ENCODE measurements at regions not wholly inside any gene's neighbourhood (a gene's known extent, or its start where the extent isn't known, plus 50 kb on each side); places are given as distances from the start of the nearest gene placed in this dataset.

DNA sequence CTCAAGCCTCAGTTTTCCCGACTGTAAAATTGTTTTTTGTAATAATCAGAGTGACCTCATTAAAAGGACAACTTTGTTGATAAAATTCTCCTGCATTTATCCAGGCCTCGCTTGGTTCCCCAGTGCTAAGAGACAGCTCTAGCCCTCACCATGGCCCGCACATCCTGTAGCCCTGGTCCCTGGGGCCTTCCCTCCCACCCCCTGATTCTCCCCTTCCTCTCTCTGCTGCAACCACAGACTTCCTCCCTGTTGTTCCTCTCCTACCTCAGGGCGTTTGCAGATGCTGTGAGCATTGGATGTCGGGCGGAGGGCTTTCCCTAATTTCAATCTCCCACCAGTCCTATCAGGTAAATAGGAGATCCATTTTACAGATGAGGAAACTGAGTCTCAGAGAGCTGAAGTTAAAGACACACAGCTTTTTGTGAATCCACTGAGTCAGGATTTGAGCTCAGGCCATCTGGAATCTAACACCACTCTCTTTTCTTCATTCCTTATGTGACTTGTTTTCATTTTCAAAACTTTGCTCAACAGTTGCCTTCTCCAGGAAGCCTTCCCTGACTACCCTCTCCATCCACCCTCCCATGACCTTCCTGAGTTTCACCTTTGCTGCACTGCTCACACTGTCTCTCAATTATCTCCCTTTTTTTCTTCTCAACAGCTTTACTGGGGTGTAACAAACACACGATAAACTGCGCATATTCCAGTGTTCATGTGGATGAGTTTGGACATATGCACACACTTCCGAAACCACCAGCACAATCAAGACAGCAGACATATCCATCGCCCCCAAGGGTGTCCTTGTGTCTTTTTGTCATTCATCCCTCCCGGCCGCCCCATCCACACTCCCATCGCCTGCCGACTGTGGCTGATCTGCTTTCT is 107.1 kb downstream of the CEBPB start:
- TF ChIP-seq, protein P1, sequence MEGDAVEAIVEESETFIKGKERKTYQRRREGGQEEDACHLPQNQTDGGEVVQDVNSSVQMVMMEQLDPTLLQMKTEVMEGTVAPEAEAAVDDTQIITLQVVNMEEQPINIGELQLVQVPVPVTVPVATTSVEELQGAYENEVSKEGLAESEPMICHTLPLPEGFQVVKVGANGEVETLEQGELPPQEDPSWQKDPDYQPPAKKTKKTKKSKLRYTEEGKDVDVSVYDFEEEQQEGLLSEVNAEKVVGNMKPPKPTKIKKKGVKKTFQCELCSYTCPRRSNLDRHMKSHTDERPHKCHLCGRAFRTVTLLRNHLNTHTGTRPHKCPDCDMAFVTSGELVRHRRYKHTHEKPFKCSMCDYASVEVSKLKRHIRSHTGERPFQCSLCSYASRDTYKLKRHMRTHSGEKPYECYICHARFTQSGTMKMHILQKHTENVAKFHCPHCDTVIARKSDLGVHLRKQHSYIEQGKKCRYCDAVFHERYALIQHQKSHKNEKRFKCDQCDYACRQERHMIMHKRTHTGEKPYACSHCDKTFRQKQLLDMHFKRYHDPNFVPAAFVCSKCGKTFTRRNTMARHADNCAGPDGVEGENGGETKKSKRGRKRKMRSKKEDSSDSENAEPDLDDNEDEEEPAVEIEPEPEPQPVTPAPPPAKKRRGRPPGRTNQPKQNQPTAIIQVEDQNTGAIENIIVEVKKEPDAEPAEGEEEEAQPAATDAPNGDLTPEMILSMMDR (conservative IDR thresholded peaks at IDR 0.05) = no peak
- no peak for TF ChIP-seq EZH2 (IDR thresholded peaks at IDR 0.05; ENCODE audit: low read depth)

All from PC-9 (cell line).